IMR-90 (cell line): ENCODE measurements at regions not wholly inside any gene's neighbourhood (a gene's known extent, or its start where the extent isn't known, plus 50 kb on each side); places are given as distances from the start of the nearest gene placed in this dataset.

ENCODE experiments used
- BHLHE40 ChIP-seq: fragments of 150-350 bp; IDR thresholded peaks from 2 replicates; pipeline ENCODE4 v1.6.1; 2016; ENCODE audit warnings: mild to moderate bottlenecking, low read depth, low read length
- CEBPB ChIP-seq: IDR thresholded peaks from 2 replicates; pipeline ENCODE4 v1.6.1; 2012; ENCODE audit warnings: low read depth, low read length, improper control_type of control experiment
- MAFK ChIP-seq: IDR thresholded peaks from 2 replicates; pipeline ENCODE4 v1.6.1; 2012; ENCODE audit warnings: low read depth, low read length, improper control_type of control experiment
- MXI1 ChIP-seq: IDR thresholded peaks from 2 replicates; pipeline ENCODE4 v1.6.1; 2012; ENCODE audit warnings: low read depth, mild to moderate bottlenecking, low read length, moderate library complexity, borderline replicate concordance
- POLR2A ChIP-seq: IDR thresholded peaks from 2 replicates; pipeline ENCODE4 v1.6.1; 2012; ENCODE audit warnings: mild to moderate bottlenecking, low read depth, low read length
- RAD21 ChIP-seq: IDR thresholded peaks from 2 replicates; pipeline ENCODE4 v1.6.1; 2012; ENCODE audit warnings: low read length, improper control_type of control experiment
- RCOR1 ChIP-seq: IDR thresholded peaks from 2 replicates; pipeline ENCODE4 v1.6.1; 2012; ENCODE audit warnings: mild to moderate bottlenecking, low read length, improper control_type of control experiment; ENCODE audit not compliant: insufficient replicate concordance
- TF ChIP-seq, protein P1 (sequence below): conservative IDR thresholded peaks from 2 replicates; pipeline ENCODE4 v1.5.1; 2012; ENCODE audit warnings: mild to moderate bottlenecking, low read depth, low read length, improper control_type of control experiment
- TF ChIP-seq, protein P2 (sequence below): fragments of 150-350 bp; IDR thresholded peaks from 2 replicates; pipeline ENCODE4 v1.6.1; 2016; ENCODE audit warnings: low read depth, mild to moderate bottlenecking, low read length, moderate library complexity, borderline replicate concordance

DNA sequence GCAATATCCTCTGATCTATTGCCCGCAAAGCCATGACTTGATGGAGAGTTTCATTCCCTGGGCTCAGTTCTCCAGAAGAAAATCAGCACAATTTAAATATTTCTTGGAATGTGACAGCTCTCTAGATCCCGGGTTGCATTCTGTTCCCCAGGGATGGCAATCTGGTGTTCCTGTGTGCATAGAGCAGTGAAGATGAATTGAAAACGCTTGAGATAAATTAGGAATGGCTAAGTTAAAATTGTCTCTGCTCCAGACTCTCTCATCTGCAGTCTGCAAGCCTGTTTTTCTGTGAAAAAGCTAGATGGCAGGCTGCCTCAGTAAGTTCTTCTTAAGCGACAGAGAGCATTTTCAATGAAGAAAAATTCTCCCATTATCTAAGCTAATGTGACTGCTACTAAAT is 582.5 kb upstream of the MGAT4C start:
- TF ChIP-seq, protein P1, sequence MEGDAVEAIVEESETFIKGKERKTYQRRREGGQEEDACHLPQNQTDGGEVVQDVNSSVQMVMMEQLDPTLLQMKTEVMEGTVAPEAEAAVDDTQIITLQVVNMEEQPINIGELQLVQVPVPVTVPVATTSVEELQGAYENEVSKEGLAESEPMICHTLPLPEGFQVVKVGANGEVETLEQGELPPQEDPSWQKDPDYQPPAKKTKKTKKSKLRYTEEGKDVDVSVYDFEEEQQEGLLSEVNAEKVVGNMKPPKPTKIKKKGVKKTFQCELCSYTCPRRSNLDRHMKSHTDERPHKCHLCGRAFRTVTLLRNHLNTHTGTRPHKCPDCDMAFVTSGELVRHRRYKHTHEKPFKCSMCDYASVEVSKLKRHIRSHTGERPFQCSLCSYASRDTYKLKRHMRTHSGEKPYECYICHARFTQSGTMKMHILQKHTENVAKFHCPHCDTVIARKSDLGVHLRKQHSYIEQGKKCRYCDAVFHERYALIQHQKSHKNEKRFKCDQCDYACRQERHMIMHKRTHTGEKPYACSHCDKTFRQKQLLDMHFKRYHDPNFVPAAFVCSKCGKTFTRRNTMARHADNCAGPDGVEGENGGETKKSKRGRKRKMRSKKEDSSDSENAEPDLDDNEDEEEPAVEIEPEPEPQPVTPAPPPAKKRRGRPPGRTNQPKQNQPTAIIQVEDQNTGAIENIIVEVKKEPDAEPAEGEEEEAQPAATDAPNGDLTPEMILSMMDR, result no peak
- no peak for TF ChIP-seq CEBPB
- no peak for TF ChIP-seq MXI1
- no peak for TF ChIP-seq BHLHE40
- TF ChIP-seq POLR2A, result no peak
- no peak for TF ChIP-seq RCOR1
- TF ChIP-seq RAD21, result no peak
- no peak for TF ChIP-seq MAFK
- TF ChIP-seq, protein P2, sequence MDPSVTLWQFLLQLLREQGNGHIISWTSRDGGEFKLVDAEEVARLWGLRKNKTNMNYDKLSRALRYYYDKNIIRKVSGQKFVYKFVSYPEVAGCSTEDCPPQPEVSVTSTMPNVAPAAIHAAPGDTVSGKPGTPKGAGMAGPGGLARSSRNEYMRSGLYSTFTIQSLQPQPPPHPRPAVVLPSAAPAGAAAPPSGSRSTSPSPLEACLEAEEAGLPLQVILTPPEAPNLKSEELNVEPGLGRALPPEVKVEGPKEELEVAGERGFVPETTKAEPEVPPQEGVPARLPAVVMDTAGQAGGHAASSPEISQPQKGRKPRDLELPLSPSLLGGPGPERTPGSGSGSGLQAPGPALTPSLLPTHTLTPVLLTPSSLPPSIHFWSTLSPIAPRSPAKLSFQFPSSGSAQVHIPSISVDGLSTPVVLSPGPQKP, result no peak
